Right atrium auricular region (tissue), 2 donors: ENCODE measurements at regions not wholly inside any gene's neighbourhood (a gene's known extent, or its start where the extent isn't known, plus 50 kb on each side); places are given as distances from the start of the nearest gene placed in this dataset.
A peak's percentile ranks its signal among the peaks of the same experiment; 100 is the strongest.

Experiments
- DNase-seq: peaks from one replicate; pipeline ENCODE4 v3.0.0-alpha.2; 2019; ENCODE audit warnings: low spot score
- H3K27ac ChIP-seq, 2 donors: fragments of 200-600 bp; sonication (generic); 1 replicate in 1 of 2; 2 replicates in 1 of 2; pipeline ENCODE4 v1.5.1; 2016 to 2019
- H3K27me3 ChIP-seq, 2 donors: fragments of 200-600 bp; sonication (generic); one replicate each; pipeline versions ENCODE4 v1.5.1 to v1.6.0; 2017 to 2019
- H3K36me3 ChIP-seq: fragments of 200-600 bp; sonication (generic); one replicate; pipeline ENCODE4 v1.5.1; 2016
- H3K4me1 ChIP-seq, 2 donors: fragments of 200-600 bp; sonication (generic); one replicate each; pipeline versions ENCODE4 v1.5.1 to v1.6.0; 2017 to 2019
- H3K4me3 ChIP-seq, 2 donors: fragments of 200-600 bp; sonication (generic); 1 replicate in 1 of 2; 2 replicates in 1 of 2; pipeline ENCODE4 v1.5.1; 2017 to 2019; ENCODE audit warnings: mild to moderate bottlenecking in 1 of 2, moderate library complexity in 1 of 2
- H3K9me3 ChIP-seq, 2 donors: fragments of 200-600 bp; sonication (generic); one replicate each; pipeline ENCODE4 v1.5.1; 2019
- CTCF ChIP-seq, 2 donors: fragments of 200-600 bp; sonication (generic); IDR thresholded peaks; one replicate each; pipeline ENCODE4 v1.5.1; 2019; ENCODE audit warnings: antibody characterized with exemption in 2 of 2

- no peaks in the 10 kb centered on the region for H3K27me3 ChIP-seq
- TF ChIP-seq CTCF (IDR thresholded peaks at IDR 0.05) = no peak
- H3K36me3 ChIP-seq = no peaks in the 10 kb centered on the region
- peak overlapping the region; percentile 31 to 51 for H3K4me3 ChIP-seq
- no peak for DNase-seq
- H3K9me3 ChIP-seq = no peaks in the 10 kb centered on the region
- H3K4me1 ChIP-seq = peaks cover 0 to 4% of the 10 kb centered on the region in 2 donors
- H3K27ac ChIP-seq = no peak overlapping the region
Measured at GRCh38 chr2:118309257-118309945, 221.1 kb downstream of the INSIG2 start.

DNA sequence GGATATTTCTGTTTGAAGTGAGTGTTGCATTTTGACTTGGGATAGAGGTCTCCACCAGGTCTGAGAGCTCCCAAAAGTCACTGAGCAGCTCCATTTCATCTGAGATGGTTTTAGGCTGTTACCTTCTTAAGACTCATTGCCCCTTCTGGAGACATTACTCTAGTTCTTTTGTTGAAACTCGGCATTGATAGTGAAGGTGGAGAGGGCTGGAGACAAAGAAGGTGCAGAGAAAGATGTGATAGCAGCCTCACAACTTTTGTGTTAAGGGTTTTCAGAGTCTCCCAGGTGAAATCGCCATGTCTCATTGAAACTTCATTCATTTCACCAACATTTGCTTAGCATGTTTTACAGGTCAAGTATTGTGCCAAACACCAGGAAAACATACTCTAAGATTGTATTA is 219.6 kb downstream of the INSIG2 start:
- no peak for DNase-seq
- no peak overlapping the region for H3K27ac ChIP-seq
- H3K36me3 ChIP-seq = no peaks in the 10 kb centered on the region
- peaks cover 0 to 4% of the 10 kb centered on the region in 2 donors for H3K4me1 ChIP-seq
- H3K27me3 ChIP-seq = no peaks in the 10 kb centered on the region
- H3K9me3 ChIP-seq = no peaks in the 10 kb centered on the region
- no peak overlapping the region for H3K4me3 ChIP-seq
- TF ChIP-seq CTCF (IDR thresholded peaks at IDR 0.05) = no peak

- H3K27me3 ChIP-seq = no peaks in the 10 kb centered on the region
- TF ChIP-seq CTCF (IDR thresholded peaks at IDR 0.05) = no peak
- no peak overlapping the region for H3K4me3 ChIP-seq
- DNase-seq = no peak
- H3K9me3 ChIP-seq = no peaks in the 10 kb centered on the region
- no peaks in the 10 kb centered on the region for H3K36me3 ChIP-seq
- no peak overlapping the region for H3K27ac ChIP-seq
- H3K4me1 ChIP-seq = no peaks in the 10 kb centered on the region
Measured at GRCh38 chr2:118301248-118301647, 213.0 kb downstream of the INSIG2 start.

DNA sequence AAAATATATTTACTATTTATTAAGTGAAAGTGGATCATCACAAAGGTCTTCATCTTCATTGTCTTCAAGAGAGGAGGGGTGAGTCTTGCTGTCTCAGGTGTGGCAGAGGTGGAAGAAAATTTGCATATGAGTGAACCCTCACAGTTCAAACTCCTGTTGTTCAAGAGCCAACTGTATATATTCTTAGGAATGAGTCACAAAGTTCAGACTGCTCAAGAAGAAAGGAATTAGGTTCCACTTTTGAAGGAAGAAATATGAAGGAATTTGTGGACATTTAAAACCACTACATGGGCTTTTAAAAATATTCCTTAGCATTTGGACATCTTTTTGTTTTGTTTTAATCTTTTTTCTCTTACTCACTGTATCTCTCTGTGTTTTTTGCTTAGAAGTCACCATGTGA is 212.6 kb downstream of the INSIG2 start:
- no peaks in the 10 kb centered on the region for H3K27me3 ChIP-seq
- no peak for TF ChIP-seq CTCF (IDR thresholded peaks at IDR 0.05)
- H3K4me1 ChIP-seq = no peaks in the 10 kb centered on the region
- no peak for DNase-seq
- H3K36me3 ChIP-seq = no peaks in the 10 kb centered on the region
- H3K9me3 ChIP-seq = no peaks in the 10 kb centered on the region
- H3K27ac ChIP-seq = no peak overlapping the region
- H3K4me3 ChIP-seq = no peak overlapping the region

DNA sequence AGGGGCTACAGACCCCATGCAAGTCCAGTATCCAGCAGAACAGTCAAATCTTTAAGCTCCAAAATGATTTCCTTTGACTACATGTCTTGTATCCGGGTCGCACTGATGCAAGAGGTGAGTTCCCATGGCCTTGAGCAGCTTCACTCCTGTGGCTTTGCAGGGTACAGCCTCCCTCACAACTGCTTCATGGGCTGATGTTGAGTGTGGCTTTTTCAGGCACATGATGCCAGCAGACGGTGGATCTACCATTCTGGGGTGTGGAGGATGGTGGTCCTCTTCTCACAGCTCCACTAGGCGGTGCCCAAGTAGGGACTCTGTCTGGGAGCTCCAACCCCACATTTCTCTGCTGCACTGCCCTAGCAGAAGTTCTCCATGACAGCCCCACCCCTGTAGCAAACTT is 208.4 kb downstream of the INSIG2 start:
- no peaks in the 10 kb centered on the region for H3K27me3 ChIP-seq
- no peaks in the 10 kb centered on the region for H3K9me3 ChIP-seq
- H3K4me3 ChIP-seq = no peak overlapping the region
- no peak for DNase-seq
- no peak for TF ChIP-seq CTCF (IDR thresholded peaks at IDR 0.05)
- no peak overlapping the region for H3K27ac ChIP-seq
- H3K4me1 ChIP-seq = no peaks in the 10 kb centered on the region
- H3K36me3 ChIP-seq = no peaks in the 10 kb centered on the region
